Fibroblast of the aortic adventitia (primary cell): ENCODE measurements at regions not wholly inside any gene's neighbourhood (a gene's known extent, or its start where the extent isn't known, plus 50 kb on each side); places are given as distances from the start of the nearest gene placed in this dataset.
"Not testable (repeated sequence)": the region's sequence is repeated elsewhere in the genome, so short reads cannot be mapped to it uniquely, and the experiment has no call there.

ENCODE experiments used
- DNase-seq: peaks from one replicate; pipeline ENCODE4 v3.0.0-alpha.2; 2010; ENCODE audit warnings: low read depth
- H3K4me3 ChIP-seq: 2 replicates; pipeline ENCODE4 v1.5.1; 2011; ENCODE audit warnings: low read depth, mild to moderate bottlenecking, control low read depth, low read length, moderate library complexity
- CTCF ChIP-seq: IDR thresholded peaks from 2 replicates; pipeline ENCODE4 v1.5.1; 2011; ENCODE audit warnings: mild to moderate bottlenecking, low read length, control low read depth, inconsistent platforms; ENCODE audit not compliant: insufficient read depth

GRCh38 chr21:15449556-15449955 is 280.2 kb upstream of the USP25 start:
- H3K4me3 ChIP-seq = no peak overlapping the region
- TF ChIP-seq CTCF = no peak
- DNase-seq = no peak

- TF ChIP-seq CTCF = no peak
- H3K4me3 ChIP-seq = no peak overlapping the region
- DNase-seq = no peak
These were observed 276.5 kb upstream of the USP25 start for GRCh38 chr21:15453261-15453660.

GRCh38 chr21:15453785-15454184 is 276.0 kb upstream of the USP25 start:
- not testable (repeated sequence) for DNase-seq, H3K4me3 ChIP-seq

GRCh38 chr21:15454931-15455330 is 274.9 kb upstream of the USP25 start:
- DNase-seq, H3K4me3 ChIP-seq: not testable (repeated sequence)

- TF ChIP-seq CTCF = no peak
- DNase-seq = no peak
- no peak overlapping the region for H3K4me3 ChIP-seq
These were observed 273.8 kb upstream of the USP25 start for GRCh38 chr21:15455819-15456462.

- DNase-seq = no peak
- TF ChIP-seq CTCF = no peak
- H3K4me3 ChIP-seq = no peak overlapping the region
These were observed 271.8 kb upstream of the USP25 start for GRCh38 chr21:15457965-15458364.

- no peak for DNase-seq
- no peak overlapping the region for H3K4me3 ChIP-seq
- no peak for TF ChIP-seq CTCF
These were observed 267.7 kb upstream of the USP25 start for GRCh38 chr21:15462092-15462491.

GRCh38 chr21:15466329-15466728 is 263.5 kb upstream of the USP25 start:
- no peak for TF ChIP-seq CTCF
- DNase-seq = no peak
- H3K4me3 ChIP-seq = no peak overlapping the region
